Activated T-helper 17 cell treated with anti-CD3 and anti-CD28 coated beads, Interleukin-2, amount 50 U/mL, for 72 hours (primary cell): ENCODE measurements at regions not wholly inside any gene's neighbourhood (a gene's known extent, or its start where the extent isn't known, plus 50 kb on each side); places are given as distances from the start of the nearest gene placed in this dataset.
A peak's percentile ranks its signal among the peaks of the same experiment; 100 is the strongest.

Experiments used
- ATAC-seq: fragments of 150-1000 bp; cut with Tn5 transposase; replicated peaks from 2 replicates; pipeline ENCODE4 v1.10.0; 2021; ENCODE audit warnings: mild to moderate bottlenecking, moderate library complexity
- H3K27ac Mint-ChIP-seq: one replicate; pipeline ENCODE4 v1.8.0; 2022; ENCODE audit warnings: mixed read lengths
- H3K27me3 Mint-ChIP-seq: one replicate; pipeline ENCODE4 v1.8.0; 2022; ENCODE audit warnings: mixed read lengths
- H3K36me3 Mint-ChIP-seq: one replicate; pipeline ENCODE4 v1.8.0; 2022; ENCODE audit warnings: low read depth, mild to moderate bottlenecking, mixed read lengths
- H3K4me1 Mint-ChIP-seq: one replicate; pipeline ENCODE4 v1.8.0; 2022; ENCODE audit warnings: mixed read lengths
- H3K4me3 Mint-ChIP-seq: one replicate; pipeline ENCODE4 v1.8.0; 2022; ENCODE audit warnings: mild to moderate bottlenecking, mixed read lengths
- H3K9me3 Mint-ChIP-seq: one replicate; pipeline ENCODE4 v1.8.0; 2022; ENCODE audit warnings: mixed read lengths

GRCh38 chr15:85906640-85907039 is 111.9 kb upstream of the KLHL25 start:
- Mint-ChIP-seq H3K4me1 (no peaks in the 10 kb centered on the region), H3K27me3 (peaks cover 4% of the 10 kb centered on the region), H3K9me3 (peaks cover 4% of the 10 kb centered on the region), H3K4me3 (no peak overlapping the region), H3K27ac (no peak overlapping the region), H3K36me3 (no peaks in the 10 kb centered on the region)
- ATAC-seq = no peak

- H3K4me1 Mint-ChIP-seq = peaks cover 4% of the 10 kb centered on the region
- H3K4me3 Mint-ChIP-seq = no peak overlapping the region
- peaks cover 5% of the 10 kb centered on the region for H3K27me3 Mint-ChIP-seq
- ATAC-seq = no peak
- no peaks in the 10 kb centered on the region for H3K36me3 Mint-ChIP-seq
- no peak overlapping the region for H3K27ac Mint-ChIP-seq
- peaks cover 4% of the 10 kb centered on the region for H3K9me3 Mint-ChIP-seq
Measured at GRCh38 chr15:85910834-85911233, 116.1 kb upstream of the KLHL25 start.

GRCh38 chr15:85913461-85913860 is 118.7 kb upstream of the KLHL25 start:
- ATAC-seq = no peak
- H3K27me3 Mint-ChIP-seq = peaks cover 16% of the 10 kb centered on the region
- no peaks in the 10 kb centered on the region for H3K36me3 Mint-ChIP-seq
- H3K4me1 Mint-ChIP-seq = peaks cover 4% of the 10 kb centered on the region
- peaks cover 11% of the 10 kb centered on the region for H3K9me3 Mint-ChIP-seq
- H3K4me3 Mint-ChIP-seq = no peak overlapping the region
- H3K27ac Mint-ChIP-seq = no peak overlapping the region

GRCh38 chr15:85920956-85921355 is 126.2 kb upstream of the KLHL25 start:
- Mint-ChIP-seq H3K4me3 (no peak overlapping the region), H3K27me3 (peaks cover 17% of the 10 kb centered on the region), H3K4me1 (peaks cover 5% of the 10 kb centered on the region), H3K9me3 (peaks cover 7% of the 10 kb centered on the region), H3K36me3 (no peaks in the 10 kb centered on the region), H3K27ac (no peak overlapping the region)
- no peak for ATAC-seq

- no peak for ATAC-seq
- Mint-ChIP-seq H3K9me3 (no peaks in the 10 kb centered on the region), H3K4me3 (no peak overlapping the region), H3K4me1 (peaks cover 26% of the 10 kb centered on the region), H3K36me3 (no peaks in the 10 kb centered on the region), H3K27ac (no peak overlapping the region), H3K27me3 (peaks cover 3% of the 10 kb centered on the region)
Measured at GRCh38 chr15:85924088-85924487, 129.4 kb upstream of the KLHL25 start.

- Mint-ChIP-seq H3K27me3 (no peaks in the 10 kb centered on the region), H3K36me3 (no peaks in the 10 kb centered on the region), H3K27ac (no peak overlapping the region), H3K4me3 (no peak overlapping the region), H3K4me1 (peaks cover 26% of the 10 kb centered on the region), H3K9me3 (no peaks in the 10 kb centered on the region)
- no peak for ATAC-seq
Measured at GRCh38 chr15:85925649-85926237, 131.0 kb upstream of the KLHL25 start.

GRCh38 chr15:85926834-85927233 is 132.1 kb upstream of the KLHL25 start:
- H3K36me3 Mint-ChIP-seq = no peaks in the 10 kb centered on the region
- H3K9me3 Mint-ChIP-seq = no peaks in the 10 kb centered on the region
- no peak for ATAC-seq
- no peak overlapping the region for H3K4me3 Mint-ChIP-seq
- H3K27me3 Mint-ChIP-seq = no peaks in the 10 kb centered on the region
- peak overlapping the region; percentile 31 for H3K27ac Mint-ChIP-seq
- peaks cover 34% of the 10 kb centered on the region for H3K4me1 Mint-ChIP-seq

GRCh38 chr15:85927931-85928537 is 133.3 kb upstream of the KLHL25 start:
- ATAC-seq = no peak
- Mint-ChIP-seq H3K4me1 (peaks cover 34% of the 10 kb centered on the region), H3K4me3 (peak overlapping the region; percentile 22), H3K27ac (peak overlapping the region; percentile 31), H3K27me3 (no peaks in the 10 kb centered on the region), H3K9me3 (no peaks in the 10 kb centered on the region), H3K36me3 (no peaks in the 10 kb centered on the region)

- Mint-ChIP-seq H3K27me3 (no peaks in the 10 kb centered on the region), H3K9me3 (no peaks in the 10 kb centered on the region), H3K27ac (no peak overlapping the region), H3K4me1 (peaks cover 32% of the 10 kb centered on the region), H3K36me3 (no peaks in the 10 kb centered on the region), H3K4me3 (no peak overlapping the region)
- ATAC-seq = no peak
Measured at GRCh38 chr15:85929786-85930185, 135.1 kb upstream of the KLHL25 start.

- peaks cover 22% of the 10 kb centered on the region for H3K4me1 Mint-ChIP-seq
- peaks cover 3% of the 10 kb centered on the region for H3K27me3 Mint-ChIP-seq
- no peak for ATAC-seq
- no peak overlapping the region for H3K27ac Mint-ChIP-seq
- no peak overlapping the region for H3K4me3 Mint-ChIP-seq
- H3K9me3 Mint-ChIP-seq = no peaks in the 10 kb centered on the region
- no peaks in the 10 kb centered on the region for H3K36me3 Mint-ChIP-seq
Measured at GRCh38 chr15:85932391-85932790, 137.7 kb upstream of the KLHL25 start.

GRCh38 chr15:85934691-85935090 is 140.0 kb upstream of the KLHL25 start:
- ATAC-seq = no peak
- no peaks in the 10 kb centered on the region for H3K36me3 Mint-ChIP-seq
- no peak overlapping the region for H3K27ac Mint-ChIP-seq
- peaks cover 15% of the 10 kb centered on the region for H3K4me1 Mint-ChIP-seq
- H3K9me3 Mint-ChIP-seq = no peaks in the 10 kb centered on the region
- H3K4me3 Mint-ChIP-seq = no peak overlapping the region
- H3K27me3 Mint-ChIP-seq = peaks cover 3% of the 10 kb centered on the region

GRCh38 chr15:85935182-85935581 is 140.5 kb upstream of the KLHL25 start:
- Mint-ChIP-seq H3K4me3 (no peak overlapping the region), H3K9me3 (no peaks in the 10 kb centered on the region), H3K27ac (no peak overlapping the region), H3K4me1 (peaks cover 15% of the 10 kb centered on the region), H3K27me3 (peaks cover 3% of the 10 kb centered on the region), H3K36me3 (no peaks in the 10 kb centered on the region)
- no peak for ATAC-seq

GRCh38 chr15:85937661-85938060 is 142.0 kb upstream of the AGBL1 start:
- Mint-ChIP-seq H3K36me3 (no peaks in the 10 kb centered on the region), H3K27me3 (peaks cover 3% of the 10 kb centered on the region), H3K27ac (no peak overlapping the region), H3K4me1 (peaks cover 7% of the 10 kb centered on the region), H3K9me3 (no peaks in the 10 kb centered on the region), H3K4me3 (no peak overlapping the region)
- ATAC-seq = no peak

- H3K36me3 Mint-ChIP-seq = no peaks in the 10 kb centered on the region
- no peaks in the 10 kb centered on the region for H3K27me3 Mint-ChIP-seq
- peaks cover 3% of the 10 kb centered on the region for H3K4me1 Mint-ChIP-seq
- no peak overlapping the region for H3K27ac Mint-ChIP-seq
- no peak overlapping the region for H3K4me3 Mint-ChIP-seq
- H3K9me3 Mint-ChIP-seq = no peaks in the 10 kb centered on the region
- ATAC-seq = no peak
Measured at GRCh38 chr15:85941186-85941855, 138.3 kb upstream of the AGBL1 start.

- H3K9me3 Mint-ChIP-seq = no peaks in the 10 kb centered on the region
- no peak overlapping the region for H3K4me3 Mint-ChIP-seq
- H3K27ac Mint-ChIP-seq = no peak overlapping the region
- ATAC-seq = no peak
- H3K4me1 Mint-ChIP-seq = peaks cover 3% of the 10 kb centered on the region
- H3K27me3 Mint-ChIP-seq = no peaks in the 10 kb centered on the region
- no peaks in the 10 kb centered on the region for H3K36me3 Mint-ChIP-seq
Measured at GRCh38 chr15:85942632-85943031, 137.0 kb upstream of the AGBL1 start.
